Trophoblast cell (in vitro differentiated cells and primary cell): ENCODE measurements at regions not wholly inside any gene's neighbourhood (a gene's known extent, or its start where the extent isn't known, plus 50 kb on each side); places are given as distances from the start of the nearest gene placed in this dataset.

ENCODE experiments used
- DNase-seq, 2 donors: peaks; one replicate each; pipeline ENCODE4 v3.0.0-alpha.2; 2016
- H2AFZ ChIP-seq: 2 replicates; pipeline ENCODE4 v1.6.1; 2013; ENCODE audit warnings: low read length, moderate library complexity, mild to moderate bottlenecking; ENCODE audit not compliant: insufficient read depth, poor library complexity
- H2AK5ac ChIP-seq: 2 replicates; pipeline ENCODE4 v1.6.1; 2013; ENCODE audit warnings: mild to moderate bottlenecking, low read length
- H2BK120ac ChIP-seq: 2 replicates; pipeline ENCODE4 v1.6.1; 2013; ENCODE audit warnings: low read length, mild to moderate bottlenecking, moderate library complexity; ENCODE audit not compliant: insufficient read depth, poor library complexity
- H2BK12ac ChIP-seq: 2 replicates; pipeline ENCODE4 v1.6.1; 2013; ENCODE audit warnings: mild to moderate bottlenecking, low read length, moderate library complexity
- H2BK5ac ChIP-seq: 2 replicates; pipeline ENCODE4 v1.6.1; 2013; ENCODE audit warnings: low read length, low read depth, moderate library complexity, mild to moderate bottlenecking; ENCODE audit not compliant: poor library complexity
- H3K14ac ChIP-seq: 2 replicates; pipeline ENCODE4 v1.6.1; 2013; ENCODE audit warnings: mild to moderate bottlenecking, low read length
- H3K18ac ChIP-seq: 2 replicates; pipeline ENCODE4 v1.6.1; 2013; ENCODE audit warnings: mild to moderate bottlenecking, low read length
- H3K23ac ChIP-seq: 2 replicates; pipeline ENCODE4 v1.6.1; 2013; ENCODE audit warnings: low read length
- H3K27ac ChIP-seq: 2 replicates; pipeline ENCODE4 v1.5.1; 2013; ENCODE audit warnings: low read depth, mild to moderate bottlenecking, inconsistent platforms, low read length, moderate library complexity
- H3K27me3 ChIP-seq: 2 replicates; pipeline ENCODE4 v1.6.1; 2013; ENCODE audit warnings: inconsistent platforms, mild to moderate bottlenecking, low read length, moderate library complexity; ENCODE audit not compliant: insufficient read depth
- H3K36me3 ChIP-seq, 2 experiments: 1 replicate in 1 of 2; 2 replicates in 1 of 2; pipeline ENCODE4 v1.6.1; 2013; ENCODE audit warnings: low read length in 2 of 2, mild to moderate bottlenecking in 2 of 2, moderate library complexity in 1 of 2; ENCODE audit not compliant: insufficient read depth in 2 of 2, control insufficient read depth in 1 of 2
- H3K4ac ChIP-seq: 2 replicates; pipeline ENCODE4 v1.6.1; 2013; ENCODE audit warnings: low read depth, mild to moderate bottlenecking, low read length, moderate library complexity
- H3K4me1 ChIP-seq, 2 experiments: 1 replicate in 1 of 2; 2 replicates in 1 of 2; pipeline ENCODE4 v1.6.1; 2013; ENCODE audit warnings: low read length in 2 of 2, mild to moderate bottlenecking in 2 of 2, moderate library complexity in 1 of 2; ENCODE audit not compliant: insufficient read depth in 2 of 2, control insufficient read depth in 1 of 2
- H3K4me2 ChIP-seq: 2 replicates; pipeline ENCODE4 v1.6.1; 2013; ENCODE audit warnings: inconsistent platforms, mild to moderate bottlenecking, low read length, moderate library complexity
- H3K4me3 ChIP-seq: 2 replicates; pipeline ENCODE4 v1.5.1; 2013; ENCODE audit warnings: mild to moderate bottlenecking, low read depth, low read length, inconsistent platforms
- H3K79me1 ChIP-seq: one replicate; pipeline ENCODE4 v1.6.1; 2013; ENCODE audit warnings: low read length
- H3K79me2 ChIP-seq: 2 replicates; pipeline ENCODE4 v1.6.1; 2013; ENCODE audit warnings: low read length, mild to moderate bottlenecking; ENCODE audit not compliant: control insufficient read depth, insufficient read depth, poor library complexity
- H3K9ac ChIP-seq: 2 replicates; pipeline ENCODE4 v1.6.1; 2013; ENCODE audit warnings: mild to moderate bottlenecking, low read length
- H3K9me3 ChIP-seq: 2 replicates; pipeline ENCODE4 v1.6.1; 2013; ENCODE audit warnings: low read depth, mild to moderate bottlenecking, control low read depth, inconsistent platforms, low read length; ENCODE audit not compliant: insufficient read depth
- H4K12ac ChIP-seq: 2 replicates; pipeline ENCODE4 v1.6.1; 2013; ENCODE audit warnings: low read depth, mild to moderate bottlenecking, low read length, moderate library complexity
- H4K8ac ChIP-seq: 2 replicates; pipeline ENCODE4 v1.6.1; 2013; ENCODE audit warnings: low read depth, mild to moderate bottlenecking, low read length, moderate library complexity
- H4K91ac ChIP-seq: one replicate; pipeline ENCODE4 v1.6.1; 2013; ENCODE audit warnings: low read depth, mild to moderate bottlenecking, low read length, moderate library complexity
- WGBS: extraction: QIAGEN DNeasy Blood & Tissue Kit; methylation state at CpG from one replicate; pipeline ENCODE4 v1.1.7; 2013; ENCODE audit warnings: missing lambda C conversion rate; ENCODE audit not compliant: insufficient read length, insufficient coverage; ENCODE audit errors: extremely low coverage; 5-methylcytosine and 5-hydroxymethylcytosine counted together

DNA sequence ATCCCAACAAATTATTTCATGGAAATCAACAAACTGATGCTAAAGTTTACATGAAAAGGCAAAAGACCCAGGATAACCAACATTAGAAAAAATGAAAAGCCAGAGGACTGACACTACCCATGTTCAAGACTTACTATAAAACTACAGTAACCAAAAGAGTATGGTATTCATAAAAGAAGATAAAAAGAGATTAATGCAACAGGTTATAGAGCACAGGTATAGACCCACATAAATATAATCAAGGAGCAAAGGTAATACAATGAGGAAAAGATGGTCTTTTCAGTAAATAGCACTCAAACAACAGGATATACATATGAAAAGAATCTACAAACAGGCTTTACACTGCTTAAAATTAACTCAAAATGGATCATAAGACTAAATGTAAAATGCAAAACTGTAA is 1342.7 kb downstream of the UQCRFS1 start:
- Histone ChIP-seq H3K79me2 (no peaks in the 10 kb centered on the region), H3K79me1 (no peaks in the 10 kb centered on the region), H3K14ac (no peak overlapping the region), H4K91ac (no peak overlapping the region), H2BK120ac (no peak overlapping the region), H3K27ac (no peak overlapping the region), H4K8ac (no peak overlapping the region), H3K27me3 (no peaks in the 10 kb centered on the region), H3K36me3 (no peaks in the 10 kb centered on the region), H2BK12ac (no peak overlapping the region), H3K4me1 (no peaks in the 10 kb centered on the region), H3K18ac (no peak overlapping the region), H3K9ac (no peak overlapping the region), H2AK5ac (no peak overlapping the region), H3K4ac (no peak overlapping the region), H4K12ac (no peak overlapping the region), H3K4me2 (no peak overlapping the region), H3K4me3 (no peak overlapping the region), H2AFZ (no peak overlapping the region), H3K9me3 (peaks cover 16% of the 10 kb centered on the region), H2BK5ac (no peak overlapping the region), H3K23ac (no peak overlapping the region)
- DNase-seq: no peak

DNA sequence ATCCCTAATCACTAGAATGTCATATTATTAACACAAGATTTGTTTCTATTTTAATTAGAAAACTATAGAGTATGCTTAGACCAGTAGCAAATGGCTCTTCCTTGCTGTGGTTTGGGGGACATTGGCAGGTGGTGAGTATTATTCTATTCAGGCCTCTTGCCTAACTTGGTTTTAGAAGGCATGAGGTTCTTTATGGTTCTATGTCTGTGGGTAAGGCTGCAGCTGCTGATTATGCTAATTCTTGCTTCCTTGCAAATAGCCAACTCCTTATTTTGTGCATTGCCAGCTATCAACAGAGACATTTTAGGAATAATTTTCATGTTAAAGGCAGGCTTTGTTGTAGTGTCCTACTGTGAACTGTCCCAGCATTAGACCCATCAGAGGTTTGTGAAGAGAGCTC is 1344.9 kb downstream of the UQCRFS1 start:
- Histone ChIP-seq H3K4me3 (no peak overlapping the region), H3K4ac (no peak overlapping the region), H3K79me1 (no peaks in the 10 kb centered on the region), H3K23ac (no peak overlapping the region), H4K12ac (no peak overlapping the region), H3K4me2 (no peak overlapping the region), H4K91ac (no peak overlapping the region), H3K14ac (no peak overlapping the region), H2BK12ac (no peak overlapping the region), H2AFZ (no peak overlapping the region), H2BK5ac (no peak overlapping the region), H3K4me1 (no peaks in the 10 kb centered on the region), H3K27ac (no peak overlapping the region), H3K18ac (no peak overlapping the region), H3K9me3 (peaks cover 14% of the 10 kb centered on the region), H3K27me3 (no peaks in the 10 kb centered on the region), H4K8ac (no peak overlapping the region), H3K9ac (no peak overlapping the region), H3K79me2 (no peaks in the 10 kb centered on the region), H2AK5ac (no peak overlapping the region), H3K36me3 (no peaks in the 10 kb centered on the region), H2BK120ac (no peak overlapping the region)
- no peak for DNase-seq

DNA sequence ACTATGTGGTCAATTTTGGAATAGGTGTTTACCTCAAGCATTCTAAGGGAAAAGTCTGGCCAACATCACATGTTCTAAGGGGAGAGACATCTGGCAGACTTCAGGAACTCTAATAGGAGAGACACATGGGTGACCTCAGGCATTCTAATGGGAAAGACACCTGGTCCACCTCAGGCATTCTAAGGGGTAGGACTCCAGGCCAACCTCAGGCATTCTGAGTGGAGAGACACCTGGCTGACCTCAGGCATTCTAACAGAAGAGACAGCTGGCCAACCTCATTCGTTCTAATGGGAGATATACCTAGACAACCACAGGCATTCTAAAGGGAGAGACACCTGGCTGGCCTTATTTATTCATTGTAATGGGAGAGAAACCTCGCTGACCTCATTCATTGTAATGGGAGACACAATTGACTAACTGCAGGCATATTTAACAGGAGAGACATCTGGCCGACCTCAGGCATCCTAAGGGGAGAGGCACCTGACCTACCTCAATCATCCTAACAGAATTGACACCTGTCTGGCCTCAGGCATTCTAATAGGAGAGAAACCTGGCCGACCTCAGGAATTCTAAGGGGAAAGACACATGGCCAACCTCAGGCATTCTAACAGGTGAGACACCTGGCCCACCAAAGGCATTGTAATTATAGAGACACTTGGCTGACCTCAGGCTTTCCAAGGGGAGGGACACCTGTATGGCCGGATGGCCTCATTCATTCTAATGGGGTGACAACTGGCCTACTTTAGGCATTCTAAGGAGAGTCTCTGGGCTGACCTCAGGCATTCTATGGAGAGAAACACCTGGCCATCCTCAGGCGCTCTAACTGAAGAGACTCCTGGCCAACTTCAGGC is 1346.8 kb downstream of the UQCRFS1 start:
- Histone ChIP-seq H3K4me3 (no peak overlapping the region), H2BK120ac (no peak overlapping the region), H3K4me2 (no peak overlapping the region), H3K79me2 (no peaks in the 10 kb centered on the region), H3K27ac (no peak overlapping the region), H3K27me3 (no peaks in the 10 kb centered on the region), H3K4ac (no peak overlapping the region), H4K8ac (no peak overlapping the region), H3K9ac (no peak overlapping the region), H3K4me1 (no peaks in the 10 kb centered on the region), H3K79me1 (no peaks in the 10 kb centered on the region), H2BK12ac (no peak overlapping the region), H3K36me3 (no peaks in the 10 kb centered on the region), H2AK5ac (no peak overlapping the region), H4K91ac (no peak overlapping the region), H2BK5ac (no peak overlapping the region), H3K9me3 (peaks cover 24% of the 10 kb centered on the region), H3K14ac (no peak overlapping the region), H3K23ac (no peak overlapping the region), H3K18ac (no peak overlapping the region), H2AFZ (no peak overlapping the region), H4K12ac (no peak overlapping the region)
- no CpG with 5 or more reads among the region's 6 CpGs for WGBS
- DNase-seq: no peak

DNA sequence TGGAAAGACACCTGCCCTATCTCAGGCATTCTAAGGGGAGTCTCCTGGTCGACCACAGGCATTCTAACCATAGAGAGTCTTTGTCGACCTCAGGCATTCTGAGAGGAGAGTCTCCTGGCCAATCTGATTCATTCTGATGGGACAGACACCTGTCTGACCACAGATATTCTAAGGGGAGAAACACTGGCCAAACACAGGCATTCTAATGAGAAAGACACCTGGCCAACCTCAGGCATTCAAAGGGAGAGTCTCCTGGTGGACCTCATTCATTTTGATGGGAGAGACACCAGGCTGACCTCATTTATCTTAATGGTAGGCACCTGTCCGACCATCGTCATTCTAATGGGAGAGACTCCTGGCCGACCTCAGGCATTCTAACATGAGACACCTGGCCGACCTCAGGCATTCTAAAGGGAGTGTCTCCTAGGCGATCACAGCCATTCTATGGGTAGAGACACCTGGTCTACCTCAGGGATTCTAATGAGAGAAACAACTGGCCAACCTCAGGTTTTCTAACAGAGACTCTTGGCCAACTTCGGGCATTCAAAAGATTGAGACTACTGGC is 1351.5 kb downstream of the UQCRFS1 start:
- no CpG with 5 or more reads among the region's 8 CpGs for WGBS
- Histone ChIP-seq H2BK12ac (no peak overlapping the region), H3K9ac (no peak overlapping the region), H3K79me1 (no peaks in the 10 kb centered on the region), H3K4me2 (no peak overlapping the region), H3K4me1 (no peaks in the 10 kb centered on the region), H3K27me3 (no peaks in the 10 kb centered on the region), H3K23ac (no peak overlapping the region), H3K18ac (no peak overlapping the region), H2AK5ac (no peak overlapping the region), H2AFZ (no peak overlapping the region), H4K8ac (no peak overlapping the region), H2BK5ac (no peak overlapping the region), H3K27ac (no peak overlapping the region), H3K79me2 (no peaks in the 10 kb centered on the region), H3K14ac (no peak overlapping the region), H3K9me3 (peaks cover 30% of the 10 kb centered on the region), H4K12ac (no peak overlapping the region), H4K91ac (no peak overlapping the region), H3K4ac (no peak overlapping the region), H3K36me3 (no peaks in the 10 kb centered on the region), H3K4me3 (no peak overlapping the region), H2BK120ac (no peak overlapping the region)
- no peak for DNase-seq
